H9 (cell line): ENCODE measurements at regions not wholly inside any gene's neighbourhood (a gene's known extent, or its start where the extent isn't known, plus 50 kb on each side); places are given as distances from the start of the nearest gene placed in this dataset.

Experiments
- DNase-seq: peaks from one replicate; pipeline ENCODE4 v3.0.0-alpha.2; 2017
- H2AFZ ChIP-seq: one replicate; pipeline ENCODE4 v1.6.1; 2013; ENCODE audit warnings: mild to moderate bottlenecking, low read length, control low read depth, moderate library complexity
- H2AK5ac ChIP-seq: 2 replicates; pipeline ENCODE4 v1.6.1; 2013; ENCODE audit warnings: low read length, control low read depth, mixed read lengths; ENCODE audit not compliant: insufficient read length
- H2BK120ac ChIP-seq: one replicate; pipeline ENCODE4 v1.6.1; 2013; ENCODE audit warnings: low read depth, mild to moderate bottlenecking, low read length, control low read depth, inconsistent platforms; ENCODE audit not compliant: poor library complexity, severe bottlenecking
- H2BK12ac ChIP-seq: 2 replicates; pipeline ENCODE4 v1.6.1; 2013; ENCODE audit warnings: low read length, control low read depth, mixed read lengths, low read depth; ENCODE audit not compliant: insufficient read length
- H2BK15ac ChIP-seq: 2 replicates; pipeline ENCODE4 v1.6.1; 2013; ENCODE audit warnings: low read depth, low read length, control low read depth
- H2BK20ac ChIP-seq: one replicate; pipeline ENCODE4 v1.6.1; 2013; ENCODE audit warnings: low read depth, mild to moderate bottlenecking, low read length, control low read depth, inconsistent platforms; ENCODE audit not compliant: poor library complexity, severe bottlenecking
- H2BK5ac ChIP-seq: 2 replicates; pipeline ENCODE4 v1.6.1; 2013; ENCODE audit warnings: low read length, control low read depth, mixed read lengths; ENCODE audit not compliant: insufficient read length
- H3K14ac ChIP-seq: 2 replicates; pipeline ENCODE4 v1.6.1; 2013; ENCODE audit warnings: low read length, control low read depth; ENCODE audit not compliant: insufficient read depth
- H3K18ac ChIP-seq: 2 replicates; pipeline ENCODE4 v1.6.1; 2013; ENCODE audit warnings: low read depth, mild to moderate bottlenecking, mixed read lengths, low read length, control low read depth; ENCODE audit not compliant: insufficient read length
- H3K23ac ChIP-seq: 2 replicates; pipeline ENCODE4 v1.6.1; 2013; ENCODE audit warnings: low read length, control low read depth, mixed read lengths, low read depth; ENCODE audit not compliant: insufficient read length
- H3K23me2 ChIP-seq: 2 replicates; pipeline ENCODE4 v1.6.1; 2013; ENCODE audit warnings: low read depth, mild to moderate bottlenecking, mixed read lengths, low read length, control low read depth; ENCODE audit not compliant: insufficient read length, poor library complexity, severe bottlenecking
- H3K27ac ChIP-seq: 2 replicates; pipeline ENCODE4 v1.5.1; 2013; ENCODE audit warnings: low read length, control low read depth, mixed read lengths, low read depth; ENCODE audit not compliant: insufficient read length
- H3K27me3 ChIP-seq: 2 replicates; pipeline ENCODE4 v1.6.1; 2013; ENCODE audit warnings: low read length, control low read depth, inconsistent platforms; ENCODE audit not compliant: insufficient read depth
- H3K4ac ChIP-seq: 2 replicates; pipeline ENCODE4 v1.6.1; 2013; ENCODE audit warnings: low read depth, mild to moderate bottlenecking, control low read depth, inconsistent platforms, low read length, moderate library complexity
- H3K4me1 ChIP-seq: 2 replicates; pipeline ENCODE4 v1.6.1; 2013; ENCODE audit warnings: low read length, control low read depth, inconsistent platforms; ENCODE audit not compliant: insufficient read depth
- H3K4me2 ChIP-seq: 2 replicates; pipeline ENCODE4 v1.6.1; 2013; ENCODE audit warnings: low read length, control low read depth, mixed read lengths; ENCODE audit not compliant: insufficient read length, insufficient read depth
- H3K56ac ChIP-seq: 2 replicates; pipeline ENCODE4 v1.6.1; 2013; ENCODE audit warnings: low read depth, mild to moderate bottlenecking, mixed read lengths, low read length, control low read depth; ENCODE audit not compliant: insufficient read length
- H3K79me1 ChIP-seq: 2 replicates; pipeline ENCODE4 v1.6.1; 2013; ENCODE audit warnings: low read depth, mild to moderate bottlenecking, moderate library complexity, low read length, control low read depth, inconsistent platforms; ENCODE audit not compliant: insufficient read depth, poor library complexity, severe bottlenecking
- H3K79me2 ChIP-seq: 2 replicates; pipeline ENCODE4 v1.6.1; 2013; ENCODE audit warnings: low read length, control low read depth, inconsistent platforms; ENCODE audit not compliant: insufficient read depth
- H3K9ac ChIP-seq: 2 replicates; pipeline ENCODE4 v1.6.1; 2013; ENCODE audit warnings: low read length, control low read depth, mixed read lengths; ENCODE audit not compliant: insufficient read length; ENCODE audit errors: extremely low read depth
- H3K9me3 ChIP-seq: one replicate; pipeline ENCODE4 v1.6.1; 2013; ENCODE audit warnings: low read depth, low read length, inconsistent platforms; ENCODE audit not compliant: control insufficient read depth
- H3T11ph ChIP-seq: one replicate; pipeline ENCODE4 v1.6.1; 2013; ENCODE audit warnings: mild to moderate bottlenecking, low read length, control low read depth, inconsistent platforms
- H4K20me1 ChIP-seq: one replicate; pipeline ENCODE4 v1.6.1; 2013; ENCODE audit not compliant: control insufficient read depth, insufficient read length, insufficient read depth
- H4K5ac ChIP-seq: 2 replicates; pipeline ENCODE4 v1.6.1; 2013; ENCODE audit warnings: low read depth, mild to moderate bottlenecking, mixed read lengths, low read length, control low read depth; ENCODE audit not compliant: insufficient read length
- H4K8ac ChIP-seq: replicated peaks from 2 replicates; pipeline ENCODE4 v1.6.1; 2013; ENCODE audit warnings: low read length, control low read depth, mixed read lengths, low read depth; ENCODE audit not compliant: insufficient read length
- H4K91ac ChIP-seq: 2 replicates; pipeline ENCODE4 v1.6.1; 2013; ENCODE audit warnings: low read depth, mild to moderate bottlenecking, moderate library complexity, mixed read lengths, low read length, control low read depth; ENCODE audit not compliant: insufficient read length
- H3K27ac Mint-ChIP-seq, 3 experiments: 2 replicates in 2 of 3; 3 replicates in 1 of 3; pipeline ENCODE4 v1.8.0; 2020 to 2021; ENCODE audit warnings: mixed read lengths in 3 of 3, mild to moderate bottlenecking in 1 of 3, moderate library complexity in 1 of 3
- H3K27me3 Mint-ChIP-seq: 2 replicates; pipeline ENCODE4 v1.8.0; 2021; ENCODE audit warnings: low read depth, mild to moderate bottlenecking, moderate library complexity, mixed read lengths
- H3K36me3 Mint-ChIP-seq, 3 experiments: 2 replicates in 2 of 3; 3 replicates in 1 of 3; pipeline ENCODE4 v1.8.0; 2020 to 2021; ENCODE audit warnings: low read depth in 3 of 3, mixed read lengths in 3 of 3; ENCODE audit not compliant: insufficient read depth in 1 of 3
- H3K4me1 Mint-ChIP-seq, 2 experiments: 2 replicates each; pipeline ENCODE4 v1.8.0; 2020; ENCODE audit warnings: mixed read lengths in 2 of 2
- H3K4me3 Mint-ChIP-seq, 2 experiments: 2 replicates in 1 of 2; 3 replicates in 1 of 2; pipeline ENCODE4 v1.8.0; 2020 to 2021; ENCODE audit warnings: mild to moderate bottlenecking in 2 of 2, mixed read lengths in 2 of 2, moderate library complexity in 1 of 2
- H3K9me3 Mint-ChIP-seq, 2 experiments: 2 replicates in 1 of 2; 3 replicates in 1 of 2; pipeline ENCODE4 v1.8.0; 2020; ENCODE audit warnings: mild to moderate bottlenecking in 2 of 2, mixed read lengths in 2 of 2, moderate library complexity in 1 of 2
- CTCF ChIP-seq: fragments of 200-600 bp; sonication (generic); conservative IDR thresholded peaks from 3 replicates; pipeline ENCODE4 v1.8.0; 2021; ENCODE audit warnings: antibody characterized with exemption, mild to moderate bottlenecking
- WGBS: extraction: QIAGEN DNeasy Blood & Tissue Kit; methylation state at CpG from one replicate; pipeline ENCODE4 v1.1.7; 2013; ENCODE audit warnings: missing lambda C conversion rate, low lambda C conversion rate, mixed read lengths; ENCODE audit not compliant: insufficient read length; ENCODE audit errors: extremely low coverage; 5-methylcytosine and 5-hydroxymethylcytosine counted together

- H3K4me1 Mint-ChIP-seq: peaks cover 3 to 4% of the 10 kb centered on the region in 2 experiments; a peak in 2 of 4 replicates
- peak overlapping the region; percentile 87 for H4K8ac ChIP-seq
- no peaks in the 10 kb centered on the region for H3K79me1 ChIP-seq
Observed at GRCh38 chr16:86852135-86852534, 273.8 kb downstream of the FOXL1 start.

More at GRCh38 chr16:86852135-86852534, 273.8 kb downstream of the FOXL1 start:
- WGBS: 100% methylated on average over 2 of the region's 2 CpGs
- Histone ChIP-seq H4K91ac (no peak overlapping the region), H2BK5ac (no peak overlapping the region), H3K79me2 (no peaks in the 10 kb centered on the region), H3K9me3 (no peaks in the 10 kb centered on the region), H3K27ac (no peak overlapping the region), H3K23me2 (no peaks in the 10 kb centered on the region), H3K4me2 (no peak overlapping the region), H3T11ph (no peak overlapping the region), H3K4ac (no peak overlapping the region), H3K9ac (no peak overlapping the region), H3K23ac (no peak overlapping the region), H2AK5ac (no peak overlapping the region), H4K20me1 (no peaks in the 10 kb centered on the region), H2BK120ac (no peak overlapping the region), H4K5ac (no peak overlapping the region), H2AFZ (no peak overlapping the region), H2BK15ac (no peak overlapping the region), H2BK12ac (no peak overlapping the region), H3K56ac (no peak overlapping the region), H3K4me1 (no peaks in the 10 kb centered on the region), H3K27me3 (no peaks in the 10 kb centered on the region), H2BK20ac (no peak overlapping the region), H3K14ac (no peak overlapping the region), H3K18ac (no peak overlapping the region)
- Mint-ChIP-seq H3K4me3 (no peak overlapping the region), H3K27ac (no peak overlapping the region), H3K9me3 (no peaks in the 10 kb centered on the region), H3K27me3 (peaks cover 9% of the 10 kb centered on the region), H3K36me3 (no peaks in the 10 kb centered on the region)
- no peak for TF ChIP-seq CTCF
- no peak for DNase-seq
